DOHH2 (cell line): ENCODE measurements at regions not wholly inside any gene's neighbourhood (a gene's known extent, or its start where the extent isn't known, plus 50 kb on each side); places are given as distances from the start of the nearest gene placed in this dataset.

Experiments
- EZH2phosphoT487 ChIP-seq: fragments of 200-600 bp; sonication (generic); IDR thresholded peaks from 2 replicates; pipeline ENCODE4 v1.6.1; 2017; ENCODE audit warnings: borderline replicate concordance, mild to moderate bottlenecking, antibody characterized with exemption, low read length, moderate library complexity, mixed read lengths
- TF ChIP-seq, protein P1 (sequence below): fragments of 200-600 bp; sonication (generic); IDR thresholded peaks from one replicate; pipeline ENCODE4 v1.5.1; 2014; ENCODE audit warnings: antibody characterized with exemption, mild to moderate bottlenecking, low read depth, low read length; ENCODE audit not compliant: poor library complexity, severe bottlenecking

DNA sequence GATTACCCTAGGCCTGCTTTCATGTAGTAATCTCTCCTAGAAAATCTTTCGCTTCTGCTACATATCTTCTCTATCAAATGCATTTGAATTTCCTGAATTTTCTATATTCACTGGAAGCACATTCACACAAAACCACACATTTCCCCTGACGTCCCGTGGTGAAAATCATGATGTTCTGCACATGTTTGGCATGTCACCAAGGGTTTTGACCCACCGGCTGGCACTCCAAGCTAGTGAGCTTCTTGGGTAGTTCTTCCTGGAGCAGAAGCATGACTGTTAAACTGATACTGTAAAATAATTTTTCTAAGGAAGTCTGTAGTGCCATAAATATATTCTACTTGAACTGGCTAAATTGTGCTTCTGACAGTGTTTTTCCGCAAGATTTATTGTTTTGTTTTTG is 510.1 kb upstream of the SLC8A1 start:
- TF ChIP-seq, protein P1, sequence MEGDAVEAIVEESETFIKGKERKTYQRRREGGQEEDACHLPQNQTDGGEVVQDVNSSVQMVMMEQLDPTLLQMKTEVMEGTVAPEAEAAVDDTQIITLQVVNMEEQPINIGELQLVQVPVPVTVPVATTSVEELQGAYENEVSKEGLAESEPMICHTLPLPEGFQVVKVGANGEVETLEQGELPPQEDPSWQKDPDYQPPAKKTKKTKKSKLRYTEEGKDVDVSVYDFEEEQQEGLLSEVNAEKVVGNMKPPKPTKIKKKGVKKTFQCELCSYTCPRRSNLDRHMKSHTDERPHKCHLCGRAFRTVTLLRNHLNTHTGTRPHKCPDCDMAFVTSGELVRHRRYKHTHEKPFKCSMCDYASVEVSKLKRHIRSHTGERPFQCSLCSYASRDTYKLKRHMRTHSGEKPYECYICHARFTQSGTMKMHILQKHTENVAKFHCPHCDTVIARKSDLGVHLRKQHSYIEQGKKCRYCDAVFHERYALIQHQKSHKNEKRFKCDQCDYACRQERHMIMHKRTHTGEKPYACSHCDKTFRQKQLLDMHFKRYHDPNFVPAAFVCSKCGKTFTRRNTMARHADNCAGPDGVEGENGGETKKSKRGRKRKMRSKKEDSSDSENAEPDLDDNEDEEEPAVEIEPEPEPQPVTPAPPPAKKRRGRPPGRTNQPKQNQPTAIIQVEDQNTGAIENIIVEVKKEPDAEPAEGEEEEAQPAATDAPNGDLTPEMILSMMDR: no peak
- TF ChIP-seq EZH2phosphoT487: no peak
